ENCODE measurements at regions not wholly inside any gene's neighbourhood (a gene's known extent, or its start where the extent isn't known, plus 50 kb on each side); places are given as distances from the start of the nearest gene placed in this dataset.

GRCh38 chr20:22652681-22653588 lies 68.6 kb upstream of the FOXA2 start:
- TF ChIP-seq, protein P1, sequence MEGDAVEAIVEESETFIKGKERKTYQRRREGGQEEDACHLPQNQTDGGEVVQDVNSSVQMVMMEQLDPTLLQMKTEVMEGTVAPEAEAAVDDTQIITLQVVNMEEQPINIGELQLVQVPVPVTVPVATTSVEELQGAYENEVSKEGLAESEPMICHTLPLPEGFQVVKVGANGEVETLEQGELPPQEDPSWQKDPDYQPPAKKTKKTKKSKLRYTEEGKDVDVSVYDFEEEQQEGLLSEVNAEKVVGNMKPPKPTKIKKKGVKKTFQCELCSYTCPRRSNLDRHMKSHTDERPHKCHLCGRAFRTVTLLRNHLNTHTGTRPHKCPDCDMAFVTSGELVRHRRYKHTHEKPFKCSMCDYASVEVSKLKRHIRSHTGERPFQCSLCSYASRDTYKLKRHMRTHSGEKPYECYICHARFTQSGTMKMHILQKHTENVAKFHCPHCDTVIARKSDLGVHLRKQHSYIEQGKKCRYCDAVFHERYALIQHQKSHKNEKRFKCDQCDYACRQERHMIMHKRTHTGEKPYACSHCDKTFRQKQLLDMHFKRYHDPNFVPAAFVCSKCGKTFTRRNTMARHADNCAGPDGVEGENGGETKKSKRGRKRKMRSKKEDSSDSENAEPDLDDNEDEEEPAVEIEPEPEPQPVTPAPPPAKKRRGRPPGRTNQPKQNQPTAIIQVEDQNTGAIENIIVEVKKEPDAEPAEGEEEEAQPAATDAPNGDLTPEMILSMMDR (IDR thresholded peaks at IDR 0.05; ENCODE audit: borderline replicate concordance, insufficient read depth, low read depth, low read length): no peak
- no peak overlapping the region for H3K4me3 ChIP-seq (ENCODE audit: low read depth, low read length)

DNA sequence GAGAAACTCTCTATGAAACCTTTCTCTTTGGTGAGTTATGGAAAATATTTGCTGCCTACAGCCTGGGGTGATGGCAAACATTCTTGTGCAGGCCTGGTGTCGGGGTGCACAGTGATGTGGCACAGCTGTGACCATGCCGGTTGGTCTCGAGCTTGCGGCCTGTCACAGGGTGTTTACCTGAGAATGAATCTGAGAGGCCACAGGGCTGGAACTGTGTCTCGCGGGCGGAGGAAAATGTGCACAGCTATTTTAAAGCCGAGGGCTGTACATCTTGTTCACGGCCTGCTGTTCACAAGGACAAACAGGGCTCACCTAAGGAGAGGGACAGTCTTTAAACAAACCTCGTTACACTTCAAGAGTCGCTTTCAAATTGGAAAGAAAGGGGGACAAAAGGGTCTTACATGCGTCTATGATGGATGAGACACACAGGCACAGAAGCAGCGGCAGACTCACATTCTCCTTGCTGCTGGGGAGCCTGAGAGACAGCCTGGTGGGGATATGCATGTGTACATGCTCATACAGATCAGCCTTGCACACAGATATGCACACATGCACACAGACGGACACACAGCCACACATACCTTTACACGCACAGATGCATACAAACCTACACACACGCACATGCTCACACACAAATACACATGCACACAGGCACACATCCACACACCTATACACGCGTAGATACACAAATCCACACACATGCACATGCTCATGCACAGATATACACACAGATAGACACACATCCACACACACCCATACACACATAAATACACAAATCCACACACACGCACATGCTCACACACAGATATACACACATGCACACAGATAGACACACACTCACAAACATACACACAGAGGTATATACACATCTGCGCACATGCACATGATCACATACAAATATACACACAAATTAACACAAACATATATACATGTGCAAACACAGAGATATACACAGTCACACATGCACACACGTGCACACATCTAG lies 69.6 kb upstream of the FOXA2 start:
- TF ChIP-seq, protein P1 (IDR thresholded peaks at IDR 0.05; ENCODE audit: borderline replicate concordance, insufficient read depth, low read depth, low read length): no peak
- H3K4me3 ChIP-seq (ENCODE audit: low read depth, low read length): no peak overlapping the region

GRCh38 chr20:22663528-22664025 lies 79.2 kb upstream of the FOXA2 start:
- no peak overlapping the region for H3K4me3 ChIP-seq (ENCODE audit: low read depth, low read length)
- TF ChIP-seq, protein P1 (IDR thresholded peaks at IDR 0.05; ENCODE audit: borderline replicate concordance, insufficient read depth, low read depth, low read length): no peak

GRCh38 chr20:22667198-22667597 lies 82.8 kb upstream of the FOXA2 start:
- H3K4me3 ChIP-seq (ENCODE audit: low read depth, low read length): no peak overlapping the region
- TF ChIP-seq, protein P1 (IDR thresholded peaks at IDR 0.05; ENCODE audit: borderline replicate concordance, insufficient read depth, low read depth, low read length): no peak

DNA sequence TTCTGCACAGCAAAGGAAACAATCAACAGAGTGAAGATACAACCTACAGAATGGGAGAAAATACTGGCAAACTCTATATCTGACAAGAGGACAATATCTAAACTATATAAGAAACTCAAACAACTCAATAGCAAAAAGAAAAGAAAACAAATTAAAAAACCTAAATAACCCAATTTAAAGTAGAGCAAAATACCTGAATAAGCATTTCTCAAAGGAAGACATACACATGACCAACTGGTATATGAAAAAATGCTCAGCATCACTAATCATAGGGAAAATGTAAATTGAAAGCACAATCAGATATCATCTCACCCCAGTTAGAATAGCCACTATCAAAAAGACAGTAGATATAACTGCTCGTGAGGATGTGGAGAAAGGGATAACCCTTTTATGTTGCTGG lies 87.8 kb upstream of the FOXA2 start:
- no peak overlapping the region for H3K4me3 ChIP-seq (ENCODE audit: low read depth, low read length)
- TF ChIP-seq, protein P1 (IDR thresholded peaks at IDR 0.05; ENCODE audit: borderline replicate concordance, insufficient read depth, low read depth, low read length): no peak

- TF ChIP-seq, protein P1 (IDR thresholded peaks at IDR 0.05; ENCODE audit: borderline replicate concordance, insufficient read depth, low read depth, low read length): no peak
These were observed 89.1 kb upstream of the FOXA2 start for GRCh38 chr20:22673467-22673866.

More at GRCh38 chr20:22673467-22673866, 89.1 kb upstream of the FOXA2 start:
- H3K4me3 ChIP-seq (ENCODE audit: low read depth, low read length): no peak overlapping the region

Measured in GM12875 (cell line).